Activated CD4-positive, alpha-beta T cell treated with anti-CD3 and anti-CD28 coated beads, Interleukin-2, amount 10 ng/mL, durations not matched to agents 24 days and 14 days (primary cell): ENCODE measurements at regions not wholly inside any gene's neighbourhood (a gene's known extent, or its start where the extent isn't known, plus 50 kb on each side); places are given as distances from the start of the nearest gene placed in this dataset.

Source experiments
- DNase-seq: peaks from one replicate; pipeline ENCODE4 v3.0.0; 2022
- H3K27ac Mint-ChIP-seq: one replicate; pipeline ENCODE4 v1.8.0; 2022; ENCODE audit warnings: mild to moderate bottlenecking, mixed read lengths
- H3K27me3 Mint-ChIP-seq: one replicate; pipeline ENCODE4 v1.8.0; 2022; ENCODE audit warnings: mixed read lengths
- H3K36me3 Mint-ChIP-seq: one replicate; pipeline ENCODE4 v1.8.0; 2022; ENCODE audit warnings: low read depth, mild to moderate bottlenecking, mixed read lengths
- H3K4me1 Mint-ChIP-seq: one replicate; pipeline ENCODE4 v1.8.0; 2021; ENCODE audit warnings: mixed read lengths
- H3K4me3 Mint-ChIP-seq: one replicate; pipeline ENCODE4 v1.8.0; 2022; ENCODE audit warnings: mild to moderate bottlenecking, moderate library complexity, mixed read lengths
- H3K9me3 Mint-ChIP-seq: one replicate; pipeline ENCODE4 v1.8.0; 2021; ENCODE audit warnings: mixed read lengths
- intact Hi-C: fragments of 100-400 bp; cut with micrococcal nuclease; formaldehyde crosslinking; loops from one replicate; pipeline ENCODE4 v1.15.1; 2023

DNA sequence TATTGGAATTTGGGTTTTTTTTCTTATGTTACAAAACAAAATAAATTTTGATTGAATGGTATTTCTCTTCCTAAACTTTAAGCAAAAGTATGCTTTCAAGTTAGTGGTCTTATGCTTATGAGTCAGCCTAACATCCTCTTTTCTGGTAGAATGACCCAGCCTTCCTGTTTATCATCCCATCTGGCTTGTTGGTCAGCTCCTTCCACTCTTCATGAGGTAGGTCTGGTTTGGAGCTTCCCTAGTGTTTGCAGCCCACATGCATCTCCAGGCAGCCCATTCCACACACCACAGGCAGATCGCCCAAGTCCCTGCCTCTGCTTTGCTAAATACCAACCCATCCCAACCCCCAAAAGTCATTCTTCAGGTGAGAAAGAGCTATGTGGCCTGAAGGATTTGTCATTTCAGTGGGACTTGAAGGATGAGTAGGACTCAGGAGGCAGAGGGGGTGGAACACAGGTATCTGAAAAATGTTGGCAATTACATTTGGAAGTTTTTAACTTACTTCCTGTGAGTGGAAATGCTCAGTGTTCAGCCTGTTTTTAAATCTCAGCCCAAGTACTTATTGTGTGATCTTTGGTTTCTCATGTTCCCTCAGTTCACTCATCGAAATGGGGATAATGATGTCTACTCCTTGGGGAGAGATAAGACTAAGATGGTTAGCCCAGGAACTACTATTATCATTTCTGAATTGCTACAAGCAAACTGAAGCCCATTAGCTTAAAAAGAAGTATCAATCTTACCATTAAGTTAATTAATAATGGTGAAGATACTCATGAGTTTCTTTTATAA is 294.0 kb downstream of the ADGB start:
- Mint-ChIP-seq H3K27ac (no peak overlapping the region), H3K4me1 (peaks cover 8% of the 10 kb centered on the region), H3K36me3 (no peaks in the 10 kb centered on the region), H3K9me3 (peaks cover 18% of the 10 kb centered on the region), H3K4me3 (no peak overlapping the region), H3K27me3 (peaks cover 8% of the 10 kb centered on the region)
- intact Hi-C loops, result no loop called here
- no peak for DNase-seq

DNA sequence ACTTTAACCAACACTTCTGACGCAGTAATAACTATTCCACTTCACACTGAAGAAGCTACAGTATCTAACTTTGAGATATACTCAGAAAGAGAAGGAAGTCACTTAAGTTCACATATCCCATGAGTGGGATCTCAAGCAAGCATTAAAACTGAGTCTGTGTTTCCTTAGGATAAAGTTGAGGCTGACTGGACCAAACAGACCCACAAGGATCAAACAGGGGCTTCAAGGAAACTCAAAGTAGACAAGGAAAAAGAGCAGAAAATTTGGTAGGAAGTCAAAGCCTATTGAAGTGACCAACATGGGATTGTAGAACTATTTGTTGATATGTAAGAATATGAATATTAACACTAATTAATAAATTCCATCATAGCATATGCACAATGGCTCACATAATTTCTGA is 294.9 kb downstream of the ADGB start:
- Mint-ChIP-seq H3K36me3 (no peaks in the 10 kb centered on the region), H3K27me3 (peaks cover 9% of the 10 kb centered on the region), H3K27ac (no peak overlapping the region), H3K9me3 (peaks cover 18% of the 10 kb centered on the region), H3K4me3 (no peak overlapping the region), H3K4me1 (peaks cover 8% of the 10 kb centered on the region)
- intact Hi-C loops, result no loop called here
- DNase-seq, result no peak

GRCh38 chr6:146894624-146895023 is 295.9 kb downstream of the ADGB start:
- Mint-ChIP-seq H3K27ac (no peak overlapping the region), H3K27me3 (peaks cover 9% of the 10 kb centered on the region), H3K4me3 (no peak overlapping the region), H3K4me1 (peaks cover 8% of the 10 kb centered on the region), H3K9me3 (peaks cover 11% of the 10 kb centered on the region), H3K36me3 (no peaks in the 10 kb centered on the region)
- no peak for DNase-seq
- intact Hi-C loops, result no loop called here

DNA sequence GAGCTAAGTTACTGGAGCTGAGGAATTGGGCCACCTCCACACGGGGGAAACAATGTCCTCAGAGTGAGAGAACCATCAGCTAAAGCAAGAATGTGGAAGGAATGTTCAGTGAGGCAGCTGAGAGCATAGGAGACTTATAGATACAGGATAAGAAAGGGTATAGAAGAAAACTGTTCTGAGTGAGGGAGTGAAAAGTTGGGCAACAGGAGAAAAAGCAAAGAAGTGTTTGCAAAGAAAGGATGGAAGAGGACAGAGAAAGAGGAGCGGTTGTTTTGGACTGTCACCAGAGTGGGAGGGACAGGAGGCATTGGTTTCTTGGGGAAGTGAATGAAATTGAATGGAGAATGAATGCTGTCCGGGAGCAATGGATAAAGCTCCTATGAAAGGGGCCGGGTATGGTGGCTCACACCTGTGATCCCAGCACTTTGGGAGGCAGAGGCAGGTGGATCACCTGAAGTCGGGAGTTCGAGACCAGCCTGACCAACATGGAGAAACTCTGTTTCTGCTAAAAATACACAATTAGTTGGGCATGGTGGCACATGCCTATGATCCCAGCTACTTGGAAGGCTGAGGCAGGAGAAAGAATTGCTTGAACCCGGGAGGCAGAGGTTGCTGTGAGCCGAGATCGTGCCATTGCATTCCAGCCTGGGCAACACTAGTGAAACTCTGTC is 296.5 kb downstream of the ADGB start:
- DNase-seq, result no peak
- intact Hi-C loops, result no loop called here
- peaks cover 8% of the 10 kb centered on the region for H3K4me1 Mint-ChIP-seq
- H3K4me3 Mint-ChIP-seq, result no peak overlapping the region
- peaks cover 9% of the 10 kb centered on the region for H3K27me3 Mint-ChIP-seq
- H3K36me3 Mint-ChIP-seq, result no peaks in the 10 kb centered on the region
- H3K27ac Mint-ChIP-seq, result no peak overlapping the region
- H3K9me3 Mint-ChIP-seq, result peaks cover 11% of the 10 kb centered on the region

GRCh38 chr6:146895772-146896061 is 296.9 kb downstream of the ADGB start:
- Mint-ChIP-seq H3K27me3 (peaks cover 9% of the 10 kb centered on the region), H3K4me1 (peaks cover 8% of the 10 kb centered on the region), H3K4me3 (no peak overlapping the region), H3K27ac (no peak overlapping the region), H3K36me3 (no peaks in the 10 kb centered on the region), H3K9me3 (peaks cover 11% of the 10 kb centered on the region)
- DNase-seq, result no peak
- intact Hi-C loops, result no loop called here

- Mint-ChIP-seq H3K4me3 (no peak overlapping the region), H3K27me3 (peaks cover 9% of the 10 kb centered on the region), H3K27ac (no peak overlapping the region), H3K4me1 (peaks cover 8% of the 10 kb centered on the region), H3K36me3 (no peaks in the 10 kb centered on the region), H3K9me3 (peaks cover 11% of the 10 kb centered on the region)
- DNase-seq, result no peak
- intact Hi-C loops, result no loop called here
These were observed 297.5 kb downstream of the ADGB start for GRCh38 chr6:146896062-146896813.

GRCh38 chr6:146896960-146897701 is 298.4 kb downstream of the ADGB start:
- no peak overlapping the region for H3K4me3 Mint-ChIP-seq
- peaks cover 7% of the 10 kb centered on the region for H3K9me3 Mint-ChIP-seq
- intact Hi-C loops, result no loop called here
- H3K27ac Mint-ChIP-seq, result no peak overlapping the region
- no peaks in the 10 kb centered on the region for H3K36me3 Mint-ChIP-seq
- H3K27me3 Mint-ChIP-seq, result peaks cover 9% of the 10 kb centered on the region
- peaks cover 4% of the 10 kb centered on the region for H3K4me1 Mint-ChIP-seq
- DNase-seq, result no peak

GRCh38 chr6:146898069-146898887 is 299.5 kb downstream of the ADGB start:
- no peak overlapping the region for H3K4me3 Mint-ChIP-seq
- intact Hi-C loops, result no loop called here
- peaks cover 6% of the 10 kb centered on the region for H3K9me3 Mint-ChIP-seq
- H3K27ac Mint-ChIP-seq, result no peak overlapping the region
- no peak for DNase-seq
- no peaks in the 10 kb centered on the region for H3K4me1 Mint-ChIP-seq
- peaks cover 9% of the 10 kb centered on the region for H3K27me3 Mint-ChIP-seq
- no peaks in the 10 kb centered on the region for H3K36me3 Mint-ChIP-seq

DNA sequence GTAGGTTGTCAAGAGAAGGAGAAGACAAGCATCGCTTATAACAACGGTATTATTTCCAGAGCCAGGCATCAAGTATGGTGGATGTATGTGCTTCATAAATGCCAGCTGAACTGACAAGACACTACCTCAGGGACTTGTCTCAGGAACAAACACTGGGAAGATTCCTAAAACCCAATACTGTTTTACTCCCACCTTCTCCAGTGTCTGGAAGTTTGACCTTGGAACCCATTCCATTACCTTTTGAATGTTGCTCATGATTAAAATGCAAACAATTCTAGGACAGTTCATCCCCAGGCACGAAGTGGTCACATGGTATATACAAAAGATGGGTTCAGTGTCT is 300.1 kb downstream of the ADGB start:
- intact Hi-C loops, result no loop called here
- no peak for DNase-seq
- Mint-ChIP-seq H3K4me3 (no peak overlapping the region), H3K9me3 (peaks cover 6% of the 10 kb centered on the region), H3K27ac (no peak overlapping the region), H3K27me3 (peaks cover 9% of the 10 kb centered on the region), H3K36me3 (no peaks in the 10 kb centered on the region), H3K4me1 (no peaks in the 10 kb centered on the region)

DNA sequence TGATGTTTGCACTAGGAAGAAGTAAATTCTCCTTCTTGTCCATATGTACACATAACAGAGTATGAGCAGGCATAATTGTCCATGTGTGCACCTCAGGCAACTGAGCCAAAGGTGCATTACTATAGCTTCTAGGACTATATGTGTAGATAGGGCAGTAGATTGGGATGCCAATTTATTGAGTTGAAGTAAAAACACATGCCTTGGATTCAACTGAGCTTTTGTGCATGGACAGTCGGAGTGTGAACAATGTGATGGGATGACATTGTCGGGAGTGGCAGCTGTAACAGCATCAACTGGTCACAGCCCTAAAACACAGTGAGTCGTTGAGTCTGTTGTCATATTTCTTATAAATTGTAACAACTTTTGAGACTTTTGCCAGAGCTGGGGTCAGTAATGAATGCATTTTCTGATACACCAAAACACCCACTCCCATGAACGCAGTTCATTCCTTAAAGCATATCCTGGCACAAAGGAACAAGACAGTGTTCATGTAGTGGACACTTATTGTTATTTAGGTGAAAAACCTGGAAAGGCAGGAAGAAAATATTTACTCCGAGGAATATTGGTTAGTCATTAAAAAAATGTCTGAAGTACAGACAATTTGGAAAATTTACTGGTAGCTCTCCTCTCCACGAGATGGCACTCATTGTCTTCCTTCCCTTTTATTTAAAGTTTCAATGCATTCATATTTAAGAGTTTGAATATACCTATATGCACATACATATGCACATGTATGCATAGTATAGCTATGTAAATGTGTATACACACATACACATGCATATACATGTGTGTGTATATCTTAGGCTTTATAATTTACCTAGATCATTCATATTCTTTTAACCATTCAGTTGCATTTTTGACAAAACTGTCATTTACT is 302.0 kb upstream of the STXBP5 start:
- Mint-ChIP-seq H3K9me3 (no peaks in the 10 kb centered on the region), H3K36me3 (no peaks in the 10 kb centered on the region), H3K27ac (no peak overlapping the region), H3K27me3 (peaks cover 2% of the 10 kb centered on the region), H3K4me1 (no peaks in the 10 kb centered on the region), H3K4me3 (no peak overlapping the region)
- intact Hi-C loops, result no loop called here
- no peak for DNase-seq

DNA sequence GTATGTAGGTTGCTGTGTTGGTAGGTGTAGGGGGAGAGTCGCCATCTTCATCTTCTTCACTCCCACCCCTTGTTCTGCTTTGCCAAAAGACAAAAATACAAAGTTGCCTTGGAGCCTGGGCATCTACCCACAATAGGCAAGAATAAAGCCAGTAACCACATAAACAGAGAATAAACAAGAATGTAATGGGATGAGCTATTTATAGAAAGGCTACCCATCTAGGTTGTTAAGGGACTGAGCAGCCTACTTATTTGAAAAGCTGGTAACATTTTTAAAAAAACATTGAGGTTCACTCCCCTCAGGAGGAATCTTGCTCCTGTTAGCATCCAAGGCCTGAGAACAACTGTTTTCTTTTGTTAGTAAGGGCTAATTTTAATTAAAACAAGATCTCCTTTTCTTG is 301.4 kb upstream of the STXBP5 start:
- Mint-ChIP-seq H3K27ac (no peak overlapping the region), H3K36me3 (no peaks in the 10 kb centered on the region), H3K27me3 (peaks cover under 1% of the 10 kb centered on the region), H3K4me3 (no peak overlapping the region), H3K4me1 (no peaks in the 10 kb centered on the region), H3K9me3 (no peaks in the 10 kb centered on the region)
- DNase-seq, result no peak
- intact Hi-C loops, result no loop called here

- Mint-ChIP-seq H3K4me3 (no peak overlapping the region), H3K9me3 (no peaks in the 10 kb centered on the region), H3K27me3 (no peaks in the 10 kb centered on the region), H3K36me3 (no peaks in the 10 kb centered on the region), H3K4me1 (no peaks in the 10 kb centered on the region), H3K27ac (no peak overlapping the region)
- intact Hi-C loops, result no loop called here
- no peak for DNase-seq
These were observed 300.8 kb upstream of the STXBP5 start for GRCh38 chr6:146903451-146903850.

DNA sequence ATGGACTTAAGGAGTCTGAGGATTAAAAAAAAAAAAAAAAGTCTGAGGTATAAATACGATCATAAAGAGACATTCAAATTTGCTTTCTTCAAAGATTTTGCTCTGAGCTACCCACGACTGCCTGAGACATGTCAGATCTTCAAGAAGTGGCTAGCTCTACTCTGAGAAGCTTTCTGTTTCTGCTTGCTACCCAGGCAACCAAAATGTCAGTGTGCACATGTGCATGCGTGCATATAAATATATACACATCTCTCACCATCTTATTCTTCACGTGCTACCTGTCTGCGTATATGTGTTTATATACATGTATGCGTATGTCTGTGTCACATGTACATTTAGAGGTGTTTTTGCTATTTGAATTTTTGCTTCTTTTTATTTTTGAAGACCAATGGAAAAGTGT is 299.6 kb upstream of the STXBP5 start:
- H3K4me3 Mint-ChIP-seq, result no peak overlapping the region
- H3K27ac Mint-ChIP-seq, result no peak overlapping the region
- no peaks in the 10 kb centered on the region for H3K4me1 Mint-ChIP-seq
- H3K27me3 Mint-ChIP-seq, result no peaks in the 10 kb centered on the region
- intact Hi-C loops, result no loop called here
- no peak for DNase-seq
- H3K9me3 Mint-ChIP-seq, result no peaks in the 10 kb centered on the region
- no peaks in the 10 kb centered on the region for H3K36me3 Mint-ChIP-seq
